Duodenal mucosa (tissue), 2 donors: ENCODE measurements at regions not wholly inside any gene's neighbourhood (a gene's known extent, or its start where the extent isn't known, plus 50 kb on each side); places are given as distances from the start of the nearest gene placed in this dataset.

Source experiments
- H3K27ac ChIP-seq: one replicate; pipeline ENCODE4 v1.7.0; 2013; ENCODE audit warnings: low read depth, low read length
- H3K27me3 ChIP-seq, 2 donors: one replicate each; pipeline ENCODE4 v1.7.0; 2013; ENCODE audit warnings: low read length in 2 of 2, control low read depth in 1 of 2; ENCODE audit not compliant: insufficient read depth in 2 of 2, control insufficient read depth in 1 of 2
- H3K36me3 ChIP-seq, 2 donors: one replicate each; pipeline ENCODE4 v1.7.0; 2013; ENCODE audit warnings: low read length in 2 of 2, control low read depth in 1 of 2; ENCODE audit not compliant: insufficient read depth in 2 of 2, control insufficient read depth in 1 of 2
- H3K4me1 ChIP-seq, 2 donors: one replicate each; pipeline ENCODE4 v1.7.0; 2013; ENCODE audit warnings: low read length in 2 of 2, control low read depth in 1 of 2; ENCODE audit not compliant: insufficient read depth in 2 of 2, control insufficient read depth in 1 of 2
- H3K4me3 ChIP-seq, 2 donors: one replicate each; pipeline ENCODE4 v1.7.0; 2013; ENCODE audit warnings: low read length in 2 of 2, low read depth in 1 of 2
- H3K9ac ChIP-seq, 2 donors: one replicate each; pipeline ENCODE4 v1.7.0; 2013; ENCODE audit warnings: low read length in 2 of 2, low read depth in 1 of 2
- H3K9me3 ChIP-seq, 2 donors: one replicate each; pipeline ENCODE4 v1.7.0; 2013; ENCODE audit warnings: low read length in 2 of 2, control low read depth in 1 of 2; ENCODE audit not compliant: control insufficient read depth in 1 of 2

DNA sequence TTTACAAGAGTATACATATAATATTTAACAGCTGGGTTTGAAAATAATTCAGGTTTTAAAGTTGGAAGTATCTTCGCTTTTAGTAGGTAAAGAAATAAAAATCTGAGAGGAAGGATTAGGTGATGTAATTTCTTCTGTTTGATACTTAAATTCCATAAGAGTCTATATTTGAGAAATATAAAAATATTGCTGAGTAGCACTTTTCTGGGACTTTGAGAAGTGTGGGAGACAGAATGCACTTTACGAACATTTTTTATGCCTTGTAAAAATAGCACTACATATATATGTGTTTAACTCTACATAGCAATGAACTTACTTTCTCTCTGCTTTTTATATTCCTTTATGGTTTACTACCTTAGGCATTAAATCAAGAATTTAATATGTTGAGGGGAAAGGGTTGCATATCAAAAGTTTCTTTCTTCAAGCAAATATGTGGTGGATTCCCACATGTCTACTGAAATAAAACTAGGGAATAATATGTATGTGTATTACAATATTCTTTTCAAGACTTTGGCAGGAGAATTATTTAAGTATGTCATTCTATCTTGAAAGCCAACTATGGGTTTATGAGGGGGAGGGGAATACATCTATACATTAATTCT lies 266.7 kb upstream of the ADAMTS5 start:
- Histone ChIP-seq H3K27ac (no peak overlapping the region), H3K9ac (no peak overlapping the region), H3K4me3 (no peak overlapping the region), H3K9me3 (peaks cover 0 to 4% of the 10 kb centered on the region in 2 donors), H3K36me3 (no peaks in the 10 kb centered on the region), H3K4me1 (no peaks in the 10 kb centered on the region), H3K27me3 (no peaks in the 10 kb centered on the region)

DNA sequence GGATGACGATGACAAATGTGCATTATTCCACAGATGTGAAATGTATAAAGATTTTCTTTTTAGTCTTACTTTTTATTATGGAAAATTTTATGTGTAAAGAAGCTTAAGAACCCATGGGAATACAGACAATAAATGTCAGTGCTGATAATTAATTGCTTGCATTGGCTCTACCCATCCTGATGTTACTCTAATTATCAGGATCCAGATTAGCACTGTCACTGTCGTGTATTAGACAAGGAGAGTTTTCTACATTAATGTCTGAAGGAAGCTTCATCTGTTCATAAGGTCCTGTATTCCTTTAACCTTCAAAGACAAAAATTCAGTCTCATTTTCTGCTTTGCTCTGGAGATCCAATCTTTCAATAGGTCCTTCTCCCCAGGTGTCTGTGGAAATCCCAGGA lies 259.1 kb upstream of the ADAMTS5 start:
- Histone ChIP-seq H3K9ac (no peak overlapping the region), H3K27me3 (no peaks in the 10 kb centered on the region), H3K36me3 (no peaks in the 10 kb centered on the region), H3K4me1 (no peaks in the 10 kb centered on the region), H3K4me3 (no peak overlapping the region), H3K27ac (no peak overlapping the region), H3K9me3 (no peaks in the 10 kb centered on the region)

DNA sequence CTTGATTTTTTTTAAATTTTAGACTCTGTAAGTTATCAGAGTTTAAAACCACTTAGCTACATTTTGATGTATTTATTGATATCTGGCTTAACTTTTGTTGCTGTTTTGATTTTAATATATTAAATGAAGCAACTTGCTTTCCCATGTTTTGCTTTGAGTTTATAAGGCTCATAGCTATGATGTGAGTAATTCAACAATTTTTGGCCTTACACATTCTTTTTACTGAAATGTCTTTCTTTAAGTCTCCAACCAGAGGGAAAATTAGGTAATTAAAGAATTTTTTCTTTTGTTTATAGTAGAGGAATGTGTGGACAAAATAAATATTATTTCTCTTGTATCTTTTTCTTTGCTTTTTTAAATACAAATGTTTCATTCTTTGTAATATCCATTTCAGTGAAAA lies 258.3 kb upstream of the ADAMTS5 start:
- H3K4me1 ChIP-seq = no peaks in the 10 kb centered on the region
- H3K36me3 ChIP-seq = no peaks in the 10 kb centered on the region
- H3K27ac ChIP-seq = no peak overlapping the region
- no peaks in the 10 kb centered on the region for H3K9me3 ChIP-seq
- H3K27me3 ChIP-seq = no peaks in the 10 kb centered on the region
- no peak overlapping the region for H3K9ac ChIP-seq
- H3K4me3 ChIP-seq = no peak overlapping the region

DNA sequence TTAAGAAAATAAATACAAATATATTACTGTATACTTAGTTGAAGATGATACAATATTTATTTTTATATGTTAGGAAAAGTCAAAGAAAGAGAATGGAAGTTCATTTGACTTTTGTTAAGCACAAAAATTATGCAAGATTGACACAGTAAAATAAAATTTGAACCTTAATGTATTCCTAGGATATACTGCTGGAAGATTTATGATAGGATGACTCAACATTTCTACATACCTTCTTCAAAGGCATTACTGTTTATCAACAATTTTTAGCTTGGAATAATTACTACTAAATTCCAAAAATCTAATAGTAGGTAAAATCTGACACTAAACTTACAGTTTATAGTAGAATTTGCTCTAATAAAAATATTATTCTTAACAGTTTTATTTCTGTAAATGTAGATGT lies 257.3 kb upstream of the ADAMTS5 start:
- no peak overlapping the region for H3K27ac ChIP-seq
- H3K36me3 ChIP-seq = no peaks in the 10 kb centered on the region
- H3K4me3 ChIP-seq = no peak overlapping the region
- no peaks in the 10 kb centered on the region for H3K9me3 ChIP-seq
- H3K27me3 ChIP-seq = no peaks in the 10 kb centered on the region
- H3K4me1 ChIP-seq = no peaks in the 10 kb centered on the region
- H3K9ac ChIP-seq = no peak overlapping the region

DNA sequence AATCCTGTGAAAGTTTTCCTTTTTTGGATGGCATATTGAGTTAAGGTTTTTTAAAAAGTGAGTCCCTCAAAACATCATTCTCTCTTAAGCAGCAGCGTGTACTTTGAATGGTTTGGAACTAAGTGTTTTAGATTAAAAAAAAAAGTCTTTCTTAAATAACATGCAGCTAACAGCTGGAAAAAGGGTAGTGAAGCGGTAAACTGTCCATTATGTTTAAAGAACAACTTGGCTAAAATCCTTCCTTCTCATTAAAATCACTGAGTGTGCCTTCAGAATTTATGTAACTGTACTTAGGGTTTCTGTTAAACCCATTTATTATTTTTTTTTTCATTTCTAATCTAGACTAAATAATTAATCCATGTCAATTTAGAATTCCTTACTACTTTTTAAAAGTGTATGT lies 254.2 kb upstream of the ADAMTS5 start:
- Histone ChIP-seq H3K27ac (no peak overlapping the region), H3K27me3 (no peaks in the 10 kb centered on the region), H3K9me3 (no peaks in the 10 kb centered on the region)

DNA sequence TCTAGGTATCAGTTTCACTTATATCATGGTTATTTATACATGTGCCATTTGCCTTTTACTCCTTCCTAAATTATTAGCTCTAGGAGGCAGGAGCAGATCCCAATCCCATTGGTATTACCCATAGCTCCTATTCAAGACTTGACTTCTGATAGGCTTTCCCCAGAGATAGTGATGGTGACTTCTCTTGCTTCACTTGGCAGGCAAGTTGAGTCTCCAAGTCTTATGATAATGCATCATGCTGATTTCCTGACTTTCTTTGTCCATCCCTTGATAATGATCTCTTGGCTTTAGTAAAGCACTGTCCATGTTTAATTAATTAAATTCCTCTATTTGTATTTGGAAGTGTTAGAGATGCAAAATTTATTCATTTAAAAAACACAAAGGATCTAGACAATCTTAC lies 253.5 kb upstream of the ADAMTS5 start:
- no peak overlapping the region for H3K9ac ChIP-seq
- H3K27ac ChIP-seq = no peak overlapping the region
- no peaks in the 10 kb centered on the region for H3K27me3 ChIP-seq

More for the DNA sequence above, 254.2 kb upstream of the ADAMTS5 start:
- Histone ChIP-seq H3K4me1 (no peaks in the 10 kb centered on the region), H3K36me3 (no peaks in the 10 kb centered on the region), H3K9ac (no peak overlapping the region), H3K4me3 (no peak overlapping the region)

DNA sequence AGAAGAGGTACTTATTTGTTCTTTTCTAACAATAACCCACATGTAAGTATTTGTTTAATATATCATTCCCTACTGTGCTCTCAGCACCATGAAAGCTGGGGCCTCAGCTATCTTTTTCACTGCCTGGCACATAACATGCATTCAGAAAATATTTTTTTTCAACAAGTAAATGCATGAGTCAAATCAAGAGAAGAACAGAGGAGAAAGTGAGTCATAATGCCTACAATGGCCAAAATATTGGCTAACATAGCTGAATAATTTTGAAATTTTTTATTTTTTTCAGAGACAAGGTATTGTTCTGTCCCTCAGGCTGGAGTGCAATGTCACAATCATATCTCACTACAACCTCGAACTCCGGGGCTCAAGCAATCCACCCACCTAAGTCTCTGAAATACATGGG lies 252.2 kb upstream of the ADAMTS5 start:
- Histone ChIP-seq H3K36me3 (no peaks in the 10 kb centered on the region), H3K9ac (no peak overlapping the region), H3K4me1 (no peaks in the 10 kb centered on the region), H3K27me3 (no peaks in the 10 kb centered on the region), H3K4me3 (no peak overlapping the region), H3K27ac (no peak overlapping the region), H3K9me3 (no peaks in the 10 kb centered on the region)

More for the DNA sequence above, 253.5 kb upstream of the ADAMTS5 start:
- Histone ChIP-seq H3K4me3 (no peak overlapping the region), H3K36me3 (no peaks in the 10 kb centered on the region), H3K9me3 (no peaks in the 10 kb centered on the region), H3K4me1 (no peaks in the 10 kb centered on the region)

DNA sequence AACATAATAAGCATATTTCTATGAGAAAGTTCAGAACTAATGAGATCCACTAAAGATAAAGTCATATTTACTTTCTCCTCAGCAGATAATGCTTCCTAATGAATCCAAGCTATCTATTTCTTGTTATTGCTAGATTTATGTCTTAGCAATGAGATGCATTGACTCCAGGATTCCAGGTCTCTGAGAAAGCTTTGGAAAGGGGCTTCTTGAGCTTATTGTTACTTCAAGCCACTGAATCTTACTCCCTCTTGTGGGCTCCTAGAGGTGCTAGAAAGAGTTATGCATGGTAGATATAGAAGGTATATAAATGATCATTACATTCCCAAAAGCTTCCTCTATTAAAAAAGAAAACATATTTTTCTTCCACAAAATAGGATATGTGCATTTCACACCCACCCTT lies 246.4 kb upstream of the ADAMTS5 start:
- no peak overlapping the region for H3K27ac ChIP-seq

DNA sequence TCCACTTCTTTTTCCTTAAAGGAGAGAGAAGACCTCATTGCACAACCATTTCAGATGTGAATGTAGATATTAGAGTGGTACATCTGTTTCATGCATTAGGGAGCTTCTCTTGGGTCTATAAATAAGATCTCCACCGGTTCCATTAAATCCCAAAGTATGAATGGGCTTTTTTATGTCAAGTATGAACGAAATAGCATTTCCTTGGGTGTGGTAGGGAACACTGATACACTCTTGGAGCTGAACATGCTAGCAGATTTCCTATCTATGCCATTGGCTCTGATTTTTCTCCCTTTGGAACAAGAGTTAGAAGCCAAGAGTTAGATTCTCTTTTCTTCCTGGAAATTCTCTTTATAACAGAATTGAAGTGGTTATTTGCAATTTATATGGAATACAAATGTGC lies 245.6 kb upstream of the ADAMTS5 start:
- no peaks in the 10 kb centered on the region for H3K9me3 ChIP-seq
- no peaks in the 10 kb centered on the region for H3K4me1 ChIP-seq
- H3K36me3 ChIP-seq = no peaks in the 10 kb centered on the region
- no peak overlapping the region for H3K9ac ChIP-seq
- H3K4me3 ChIP-seq = no peak overlapping the region
- no peaks in the 10 kb centered on the region for H3K27me3 ChIP-seq
- H3K27ac ChIP-seq = no peak overlapping the region

More for the DNA sequence above, 246.4 kb upstream of the ADAMTS5 start:
- no peaks in the 10 kb centered on the region for H3K36me3 ChIP-seq
- no peak overlapping the region for H3K4me3 ChIP-seq
- no peaks in the 10 kb centered on the region for H3K27me3 ChIP-seq
- no peaks in the 10 kb centered on the region for H3K9me3 ChIP-seq
- H3K9ac ChIP-seq = no peak overlapping the region
- H3K4me1 ChIP-seq = no peaks in the 10 kb centered on the region

DNA sequence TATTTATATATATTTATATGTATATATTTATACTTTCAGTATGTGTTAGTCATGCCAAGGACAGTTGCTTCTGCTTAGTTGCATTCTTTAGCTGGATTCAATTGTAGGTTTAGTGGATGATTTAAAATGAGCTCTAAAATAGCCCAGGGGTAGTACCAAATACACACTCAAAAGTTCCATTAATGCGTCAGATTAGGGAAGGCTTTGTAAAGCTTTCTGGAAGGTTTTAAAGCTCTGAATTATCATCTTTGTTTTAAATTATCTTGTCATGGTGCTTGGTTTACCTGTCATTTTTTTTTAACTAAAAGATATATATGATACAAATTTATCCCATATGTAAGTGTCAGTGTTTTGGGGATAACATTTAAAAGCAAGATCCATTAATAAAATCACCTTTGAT lies 242.7 kb upstream of the ADAMTS5 start:
- Histone ChIP-seq H3K36me3 (no peaks in the 10 kb centered on the region), H3K4me3 (no peak overlapping the region), H3K9me3 (no peaks in the 10 kb centered on the region), H3K4me1 (no peaks in the 10 kb centered on the region), H3K9ac (no peak overlapping the region), H3K27ac (no peak overlapping the region), H3K27me3 (no peaks in the 10 kb centered on the region)
